Colonic mucosa (tissue), 4 donors: ENCODE measurements at regions not wholly inside any gene's neighbourhood (a gene's known extent, or its start where the extent isn't known, plus 50 kb on each side); places are given as distances from the start of the nearest gene placed in this dataset.

Experiments used
- DNase-seq: peaks from one replicate; pipeline ENCODE4 v3.0.0-alpha.2; 2020
- H3K27ac ChIP-seq: fragments of 200-600 bp; one replicate; pipeline ENCODE4 v1.8.0; 2021
- H3K27me3 ChIP-seq: fragments of 200-600 bp; one replicate; pipeline ENCODE4 v1.8.0; 2021
- H3K36me3 ChIP-seq: fragments of 200-600 bp; one replicate; pipeline ENCODE4 v1.8.0; 2021
- H3K4me1 ChIP-seq: fragments of 200-600 bp; one replicate; pipeline ENCODE4 v1.8.0; 2021; ENCODE audit warnings: mild to moderate bottlenecking
- H3K4me3 ChIP-seq: fragments of 200-600 bp; one replicate; pipeline ENCODE4 v1.8.0; 2021
- H3K9ac ChIP-seq, 2 donors: one replicate each; pipeline ENCODE4 v1.7.0; 2013; ENCODE audit warnings: control low read depth in 2 of 2, low read depth in 2 of 2, low read length in 2 of 2
- H3K9me3 ChIP-seq: fragments of 200-600 bp; one replicate; pipeline ENCODE4 v1.8.0; 2021
- CTCF ChIP-seq: fragments of 200-600 bp; IDR thresholded peaks from one replicate; pipeline ENCODE4 v1.8.0; 2022; ENCODE audit warnings: antibody characterized with exemption, mild to moderate bottlenecking
- intact Hi-C: fragments of 100-400 bp; cut with DNase I; formaldehyde crosslinking; loops from one replicate; pipeline ENCODE4 v1.14.1; 2022
- donor health status: healthy.
- donor health status: DM: no; HTN: no; CAD: no.
- donor health status: DM: no; HTN: no; CAD: no.

GRCh38 chr6:105849746-105850145, 236.4 kb upstream of the PRDM1 start:
- no peaks in the 10 kb centered on the region for H3K36me3 ChIP-seq
- intact Hi-C loops: no loop called here

DNA sequence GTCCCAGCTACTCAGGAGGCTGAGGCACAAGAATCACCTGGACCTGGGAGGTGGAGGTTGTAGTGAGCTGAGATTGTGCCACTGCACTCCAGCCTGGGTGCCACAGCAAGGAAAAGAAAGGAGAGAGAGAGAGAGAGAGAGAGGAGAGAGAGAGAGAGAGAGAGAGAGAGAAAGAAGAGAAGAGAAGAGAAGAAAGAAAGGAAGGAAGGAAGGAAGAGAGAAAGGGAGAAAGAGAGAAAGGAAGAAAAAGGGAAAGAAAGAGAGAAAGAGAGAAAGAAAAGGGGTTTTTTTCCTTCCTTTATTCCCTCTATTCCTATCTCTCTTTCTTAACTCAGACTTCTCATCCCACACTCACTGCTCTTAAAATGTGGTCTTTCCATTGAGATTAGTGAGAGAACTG, 238.7 kb upstream of the PRDM1 start:
- no peaks in the 10 kb centered on the region for H3K36me3 ChIP-seq
- no peak overlapping the region for H3K9ac ChIP-seq
- no peak overlapping the region for H3K27ac ChIP-seq
- intact Hi-C loops: no loop called here
- H3K4me1 ChIP-seq: no peaks in the 10 kb centered on the region
- no peaks in the 10 kb centered on the region for H3K27me3 ChIP-seq
- no peak overlapping the region for H3K4me3 ChIP-seq
- no peak for TF ChIP-seq CTCF
- no peaks in the 10 kb centered on the region for H3K9me3 ChIP-seq
- DNase-seq: no peak

More at GRCh38 chr6:105849746-105850145, 236.4 kb upstream of the PRDM1 start:
- Histone ChIP-seq H3K4me1 (no peaks in the 10 kb centered on the region), H3K27ac (no peak overlapping the region), H3K9me3 (no peaks in the 10 kb centered on the region), H3K27me3 (no peaks in the 10 kb centered on the region), H3K9ac (no peak overlapping the region), H3K4me3 (no peak overlapping the region)
- TF ChIP-seq CTCF: no peak
- DNase-seq: no peak

- no peak overlapping the region for H3K4me3 ChIP-seq
- H3K36me3 ChIP-seq: no peaks in the 10 kb centered on the region
- no peaks in the 10 kb centered on the region for H3K4me1 ChIP-seq
- DNase-seq: no peak
- intact Hi-C loops: no loop called here
- no peaks in the 10 kb centered on the region for H3K27me3 ChIP-seq
- TF ChIP-seq CTCF: no peak
- no peak overlapping the region for H3K27ac ChIP-seq
- H3K9ac ChIP-seq: no peak overlapping the region
- no peaks in the 10 kb centered on the region for H3K9me3 ChIP-seq
Observed at GRCh38 chr6:105844275-105844883, 241.8 kb upstream of the PRDM1 start.

DNA sequence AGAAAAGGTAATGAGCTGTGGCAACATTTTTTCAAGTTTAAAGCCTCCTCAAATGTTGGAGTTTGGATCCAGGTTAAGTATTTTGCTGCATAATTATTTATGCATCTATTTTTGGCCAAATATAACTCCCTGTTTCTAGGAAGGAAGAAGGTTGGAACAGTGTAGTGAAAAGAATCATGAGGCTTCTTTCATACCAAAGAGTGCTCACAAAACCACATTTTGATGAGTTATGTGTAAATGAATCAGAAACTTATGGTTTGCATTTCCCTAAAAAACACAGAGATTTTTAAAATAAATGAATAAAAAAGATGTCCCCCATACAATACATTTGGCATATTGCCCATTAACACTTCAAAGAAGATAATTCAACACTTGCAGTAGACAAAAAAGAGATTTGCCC, 246.9 kb upstream of the PRDM1 start:
- no peak overlapping the region for H3K9ac ChIP-seq
- H3K9me3 ChIP-seq: no peaks in the 10 kb centered on the region
- no peak for DNase-seq
- H3K4me1 ChIP-seq: no peaks in the 10 kb centered on the region
- no peak overlapping the region for H3K4me3 ChIP-seq
- intact Hi-C loops: no loop called here
- no peak overlapping the region for H3K27ac ChIP-seq
- H3K36me3 ChIP-seq: no peaks in the 10 kb centered on the region
- no peaks in the 10 kb centered on the region for H3K27me3 ChIP-seq
- TF ChIP-seq CTCF: no peak

- Histone ChIP-seq H3K27me3 (no peaks in the 10 kb centered on the region), H3K36me3 (no peaks in the 10 kb centered on the region), H3K9me3 (no peaks in the 10 kb centered on the region), H3K4me3 (no peak overlapping the region), H3K9ac (no peak overlapping the region), H3K4me1 (no peaks in the 10 kb centered on the region), H3K27ac (no peak overlapping the region)
- intact Hi-C loops: no loop called here
- TF ChIP-seq CTCF: no peak
- no peak for DNase-seq
Observed at GRCh38 chr6:105838171-105838570, 248.0 kb upstream of the PRDM1 start.
